CD14-positive monocyte (primary cell): ENCODE measurements at regions not wholly inside any gene's neighbourhood (a gene's known extent, or its start where the extent isn't known, plus 50 kb on each side); places are given as distances from the start of the nearest gene placed in this dataset.

ENCODE experiments used
- DNase-seq, 3 donors: peaks; one replicate each; pipeline ENCODE4 v3.0.0-alpha.2; 2011 to 2022
- H2AFZ ChIP-seq: 2 replicates; pipeline ENCODE4 v1.6.0; 2012; ENCODE audit warnings: mild to moderate bottlenecking, low read depth, low read length, inconsistent platforms; ENCODE audit not compliant: insufficient read depth, poor library complexity, severe bottlenecking
- H3K27ac ChIP-seq, 2 donors: 1 replicate in 1 of 2; 2 replicates in 1 of 2; pipeline ENCODE4 v1.5.1; 2012 to 2013; ENCODE audit warnings: low read length in 2 of 2, control low read depth in 1 of 2, inconsistent platforms in 1 of 2, low read depth in 1 of 2, mild to moderate bottlenecking in 1 of 2
- H3K27me3 ChIP-seq, 2 donors: one replicate each; pipeline versions ENCODE4 v1.6.0 to v1.6.1; 2011 to 2013; ENCODE audit warnings: low read length in 2 of 2; ENCODE audit not compliant: control insufficient read depth in 2 of 2, insufficient read depth in 2 of 2
- H3K36me3 ChIP-seq, 2 donors: replicated peaks in 1 of 2; 1 replicate in 1 of 2; 2 replicates in 1 of 2; pipeline versions ENCODE4 v1.5.1 to v1.6.1; 2012 to 2013; ENCODE audit warnings: low read length in 2 of 2, control low read depth in 1 of 2, inconsistent platforms in 1 of 2, mild to moderate bottlenecking in 1 of 2; ENCODE audit not compliant: insufficient read depth in 2 of 2, control insufficient read depth in 1 of 2
- H3K4me1 ChIP-seq, 2 donors: 1 replicate in 1 of 2; 2 replicates in 1 of 2; pipeline versions ENCODE4 v1.5.1 to v1.6.1; 2012 to 2013; ENCODE audit warnings: low read length in 2 of 2, control low read depth in 1 of 2, inconsistent platforms in 1 of 2, mild to moderate bottlenecking in 1 of 2, moderate library complexity in 1 of 2; ENCODE audit not compliant: insufficient read depth in 2 of 2, control insufficient read depth in 1 of 2
- H3K4me2 ChIP-seq: replicated peaks from 2 replicates; pipeline ENCODE3; 2012; ENCODE audit warnings: low read length, moderate library complexity, mild to moderate bottlenecking; ENCODE audit not compliant: poor library complexity, severe bottlenecking; ENCODE audit errors: extremely low read depth
- H3K4me3 ChIP-seq, 3 experiments: fragments of 200-600 bp in 1 of 3; sonication (generic) in 1 of 3; replicated peaks in 1 of 3; 1 replicate in 2 of 3; 2 replicates in 1 of 3; pipeline ENCODE4 v1.5.1; 2011 to 2013; ENCODE audit warnings: low read length in 3 of 3, mild to moderate bottlenecking in 3 of 3, control low read depth in 2 of 3, low read depth in 2 of 3, inconsistent platforms in 1 of 3, moderate library complexity in 1 of 3
- H3K79me2 ChIP-seq: 2 replicates; pipeline ENCODE4 v1.6.0; 2012; ENCODE audit warnings: mild to moderate bottlenecking, control low read depth, inconsistent platforms, low read length, moderate library complexity; ENCODE audit not compliant: insufficient read depth
- H3K9ac ChIP-seq: 2 replicates; pipeline ENCODE4 v1.6.0; 2017; ENCODE audit warnings: low read length, mild to moderate bottlenecking; ENCODE audit not compliant: insufficient read depth, poor library complexity, severe bottlenecking
- H3K9me3 ChIP-seq, 2 donors: replicated peaks in 1 of 2; 1 replicate in 1 of 2; 2 replicates in 1 of 2; pipeline versions ENCODE4 v1.5.1 to v1.6.1; 2012 to 2013; ENCODE audit warnings: low read length in 2 of 2, control low read depth in 1 of 2; ENCODE audit not compliant: control insufficient read depth in 1 of 2, insufficient read depth in 1 of 2
- H4K20me1 ChIP-seq: 2 replicates; pipeline ENCODE4 v1.6.0; 2012; ENCODE audit warnings: mild to moderate bottlenecking, low read length, control low read depth, moderate library complexity; ENCODE audit not compliant: insufficient read depth
- H3K27ac Mint-ChIP-seq, 7 donors: one replicate each; pipeline ENCODE4 v1.8.0; 2020; ENCODE audit warnings: mild to moderate bottlenecking in 7 of 7, mixed read lengths in 7 of 7, moderate library complexity in 6 of 7, inconsistent platforms in 2 of 7
- H3K27me3 Mint-ChIP-seq, 3 donors: one replicate each; pipeline ENCODE4 v1.8.0; 2021 to 2022; ENCODE audit warnings: low read depth in 3 of 3, mild to moderate bottlenecking in 3 of 3, mixed read lengths in 3 of 3, moderate library complexity in 3 of 3, inconsistent platforms in 1 of 3
- H3K36me3 Mint-ChIP-seq, 2 donors: one replicate each; pipeline ENCODE4 v1.8.0; 2020; ENCODE audit warnings: mixed read lengths in 2 of 2, inconsistent platforms in 1 of 2, mild to moderate bottlenecking in 1 of 2
- H3K4me1 Mint-ChIP-seq: one replicate; pipeline ENCODE4 v1.8.0; 2020; ENCODE audit warnings: mild to moderate bottlenecking, mixed read lengths
- H3K4me3 Mint-ChIP-seq, 2 donors: one replicate each; pipeline ENCODE4 v1.8.0; 2020; ENCODE audit warnings: mild to moderate bottlenecking in 2 of 2, mixed read lengths in 2 of 2, moderate library complexity in 1 of 2
- H3K9me3 Mint-ChIP-seq, 7 donors: one replicate each; pipeline ENCODE4 v1.8.0; 2020 to 2022; ENCODE audit warnings: mixed read lengths in 7 of 7, mild to moderate bottlenecking in 6 of 7, moderate library complexity in 6 of 7, inconsistent platforms in 2 of 7
- WGBS: methylation state at CpG from one replicate; pipeline ENCODE4 v1.1.5; 2013; ENCODE audit warnings: missing lambda C conversion rate; ENCODE audit not compliant: insufficient coverage; 5-methylcytosine and 5-hydroxymethylcytosine counted together
- intact Hi-C, 2 donors: fragments of 100-400 bp; cut with micrococcal nuclease; formaldehyde crosslinking; loops; one replicate each; pipeline versions ENCODE4 v1.15.0 to v1.15.1; 2023
- TF ChIP-seq, protein P1 (sequence below): fragments of 200-600 bp; IDR thresholded peaks from one replicate; pipeline ENCODE4 v1.8.0; 2022; ENCODE audit warnings: antibody characterized with exemption, mild to moderate bottlenecking

DNA sequence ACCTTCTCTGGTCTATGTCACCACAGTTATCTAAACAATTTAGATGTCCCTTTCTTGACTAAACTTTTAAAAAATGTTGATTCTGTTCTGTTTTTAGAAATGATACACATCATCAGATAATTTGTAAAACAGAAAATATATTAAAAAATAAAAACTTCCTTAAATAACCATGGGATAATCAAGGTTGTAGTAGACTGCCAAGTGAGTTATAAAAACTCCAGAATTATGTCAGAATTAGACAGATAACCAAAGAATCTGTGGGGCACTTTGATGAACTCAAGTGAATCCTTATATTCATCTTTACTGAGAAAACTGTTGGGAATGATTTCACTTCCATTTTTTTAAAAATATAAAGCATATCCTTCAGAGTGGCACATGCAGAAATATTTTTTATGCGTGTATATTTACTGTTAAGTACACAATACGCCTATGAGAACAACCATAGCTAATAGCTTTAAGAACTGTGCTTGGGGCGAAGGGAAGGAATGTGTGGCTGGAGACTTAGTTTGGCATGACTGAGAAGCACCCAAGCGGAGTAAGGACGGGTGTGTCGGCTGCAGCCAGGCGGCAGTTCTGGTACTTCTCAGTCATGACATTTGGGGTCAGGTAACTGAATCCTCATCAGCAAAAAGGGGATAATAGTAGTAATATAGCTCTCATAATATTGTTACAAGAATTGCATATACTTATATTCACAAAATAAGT is 604.7 kb upstream of the CITED2 start:
- no peak overlapping the region for H3K9ac ChIP-seq
- H3K4me3 ChIP-seq = no peak overlapping the region
- Mint-ChIP-seq H3K36me3 (no peaks in the 10 kb centered on the region), H3K27ac (peak overlapping the region in 2 of 7 donors; percentile 31 to 48), H3K4me1 (peaks cover 21% of the 10 kb centered on the region), H3K27me3 (no peaks in the 10 kb centered on the region), H3K4me3 (no peak overlapping the region), H3K9me3 (peaks cover 0 to 4% (median 2%) of the 10 kb centered on the region in 7 donors)
- no CpG with 5 or more reads among the region's 7 CpGs for WGBS
- peak in 1 of 3 donors; percentile 12 for DNase-seq
- intact Hi-C loops = no loop called here
- H3K27me3 ChIP-seq = no peaks in the 10 kb centered on the region
- no peak overlapping the region for H3K4me2 ChIP-seq
- H3K27ac ChIP-seq = no peak overlapping the region
- H3K4me1 ChIP-seq = peaks cover 10 to 13% of the 10 kb centered on the region in 2 donors
- TF ChIP-seq, protein P1, sequence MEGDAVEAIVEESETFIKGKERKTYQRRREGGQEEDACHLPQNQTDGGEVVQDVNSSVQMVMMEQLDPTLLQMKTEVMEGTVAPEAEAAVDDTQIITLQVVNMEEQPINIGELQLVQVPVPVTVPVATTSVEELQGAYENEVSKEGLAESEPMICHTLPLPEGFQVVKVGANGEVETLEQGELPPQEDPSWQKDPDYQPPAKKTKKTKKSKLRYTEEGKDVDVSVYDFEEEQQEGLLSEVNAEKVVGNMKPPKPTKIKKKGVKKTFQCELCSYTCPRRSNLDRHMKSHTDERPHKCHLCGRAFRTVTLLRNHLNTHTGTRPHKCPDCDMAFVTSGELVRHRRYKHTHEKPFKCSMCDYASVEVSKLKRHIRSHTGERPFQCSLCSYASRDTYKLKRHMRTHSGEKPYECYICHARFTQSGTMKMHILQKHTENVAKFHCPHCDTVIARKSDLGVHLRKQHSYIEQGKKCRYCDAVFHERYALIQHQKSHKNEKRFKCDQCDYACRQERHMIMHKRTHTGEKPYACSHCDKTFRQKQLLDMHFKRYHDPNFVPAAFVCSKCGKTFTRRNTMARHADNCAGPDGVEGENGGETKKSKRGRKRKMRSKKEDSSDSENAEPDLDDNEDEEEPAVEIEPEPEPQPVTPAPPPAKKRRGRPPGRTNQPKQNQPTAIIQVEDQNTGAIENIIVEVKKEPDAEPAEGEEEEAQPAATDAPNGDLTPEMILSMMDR = no peak
- no peak overlapping the region for H2AFZ ChIP-seq
- no peaks in the 10 kb centered on the region for H3K36me3 ChIP-seq
- H3K79me2 ChIP-seq = no peaks in the 10 kb centered on the region
- no peaks in the 10 kb centered on the region for H4K20me1 ChIP-seq
- H3K9me3 ChIP-seq = no peaks in the 10 kb centered on the region

DNA sequence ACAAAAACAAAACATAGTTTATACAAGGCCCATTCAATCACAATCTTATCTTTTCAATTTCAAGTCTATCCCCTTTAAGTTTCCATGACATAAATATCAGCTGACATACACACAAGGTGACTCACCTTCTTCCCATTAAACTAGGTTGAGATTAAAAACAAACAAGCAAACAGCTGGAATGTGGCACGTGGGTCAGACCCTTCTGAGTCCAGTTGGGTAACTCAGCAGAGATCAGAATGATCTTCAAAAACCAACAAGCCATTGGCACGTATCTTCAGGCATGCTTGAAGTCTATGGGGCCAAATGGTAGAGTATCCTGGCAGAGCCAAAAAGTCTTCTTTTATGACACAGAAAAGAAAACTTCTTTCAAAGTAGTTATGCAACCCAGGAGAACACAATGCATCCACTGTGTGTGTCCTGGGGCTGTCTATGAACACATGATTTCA is 603.5 kb upstream of the CITED2 start:
- intact Hi-C loops = no loop called here
- H2AFZ ChIP-seq = no peak overlapping the region
- TF ChIP-seq, protein P1 = no peak

More for the DNA sequence above, 603.5 kb upstream of the CITED2 start:
- Histone ChIP-seq H3K9me3 (no peaks in the 10 kb centered on the region), H3K9ac (no peak overlapping the region), H3K4me2 (no peak overlapping the region), H3K4me1 (peaks cover 10 to 13% of the 10 kb centered on the region in 2 donors), H3K4me3 (no peak overlapping the region), H4K20me1 (no peaks in the 10 kb centered on the region), H3K36me3 (no peaks in the 10 kb centered on the region), H3K27me3 (no peaks in the 10 kb centered on the region), H3K79me2 (no peaks in the 10 kb centered on the region), H3K27ac (no peak overlapping the region)
- H3K27ac Mint-ChIP-seq = no peak overlapping the region
- no peak overlapping the region for H3K4me3 Mint-ChIP-seq
- H3K36me3 Mint-ChIP-seq = no peaks in the 10 kb centered on the region
- no peaks in the 10 kb centered on the region for H3K27me3 Mint-ChIP-seq
- peaks cover 26% of the 10 kb centered on the region for H3K4me1 Mint-ChIP-seq
- DNase-seq = peak in 1 of 3 donors; percentile 39
- H3K9me3 Mint-ChIP-seq = peaks cover 0 to 3% (median 2%) of the 10 kb centered on the region in 7 donors
- WGBS = 90% methylated on average over 1 of the region's 2 CpGs
